ENCODE measurements at regions not wholly inside any gene's neighbourhood (a gene's known extent, or its start where the extent isn't known, plus 50 kb on each side); places are given as distances from the start of the nearest gene placed in this dataset.

DNA sequence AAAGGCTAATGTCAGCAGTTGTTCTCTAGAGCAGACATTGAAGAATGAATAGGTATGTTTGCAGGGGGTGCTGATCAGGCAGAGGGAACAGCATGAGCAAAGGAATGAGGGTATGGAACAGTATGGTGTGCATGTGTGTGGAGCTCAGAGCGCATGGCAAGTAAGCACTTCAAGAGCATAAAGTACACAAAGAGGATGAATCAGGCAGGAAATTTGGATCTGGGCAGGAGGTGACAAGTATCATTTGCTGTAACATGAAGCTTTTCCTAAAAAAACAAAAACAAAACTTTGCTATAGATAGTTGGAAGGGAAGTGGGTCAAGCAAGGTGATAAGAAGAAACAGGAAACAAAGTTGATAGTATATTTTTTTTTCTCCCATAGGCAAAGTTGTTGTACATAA lies 746.8 kb downstream of the HDGFL1 start:
- no peak for TF ChIP-seq CTCF (IDR thresholded peaks at IDR 0.05)
- no peak for TF ChIP-seq RFX5 (IDR thresholded peaks at IDR 0.05)
- TF ChIP-seq POLR2A (IDR thresholded peaks at IDR 0.05; ENCODE audit: low read length) = no peak
- TF ChIP-seq REST (IDR thresholded peaks at IDR 0.05) = no peak
- TF ChIP-seq CBX8 (IDR thresholded peaks at IDR 0.05) = no peak
- no peak for TF ChIP-seq RAD21 (conservative IDR thresholded peaks at IDR 0.05 in 1 of 2, IDR thresholded peaks at IDR 0.05 in 1 of 2)
- TF ChIP-seq, protein P1, sequence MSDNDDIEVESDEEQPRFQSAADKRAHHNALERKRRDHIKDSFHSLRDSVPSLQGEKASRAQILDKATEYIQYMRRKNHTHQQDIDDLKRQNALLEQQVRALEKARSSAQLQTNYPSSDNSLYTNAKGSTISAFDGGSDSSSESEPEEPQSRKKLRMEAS (IDR thresholded peaks at IDR 0.05) = no peak
- TF ChIP-seq SREBF2 (IDR thresholded peaks at IDR 0.05) = no peak
- TF ChIP-seq ZFP36 (IDR thresholded peaks at IDR 0.05; ENCODE audit: borderline replicate concordance, partially characterized antibody) = no peak
- no peak for TF ChIP-seq CEBPB (IDR thresholded peaks at IDR 0.05)
- TF ChIP-seq GATA3 (IDR thresholded peaks at IDR 0.05; ENCODE audit: borderline replicate concordance) = no peak
- no peak for TF ChIP-seq HDAC2 (IDR thresholded peaks at IDR 0.05)
- no peak for TF ChIP-seq NFE2L2 (conservative IDR thresholded peaks at IDR 0.05; ENCODE audit: low read length)

Data from A549 (cell line).